Tibial artery (tissue), 4 donors: ENCODE measurements at regions not wholly inside any gene's neighbourhood (a gene's known extent, or its start where the extent isn't known, plus 50 kb on each side); places are given as distances from the start of the nearest gene placed in this dataset.

ENCODE experiments used
- DNase-seq, 2 donors: peaks; one replicate each; pipeline ENCODE4 v3.0.0-alpha.2; 2019
- H3K27ac ChIP-seq, 2 donors: fragments of 200-600 bp; sonication (generic) in 1 of 2; 1 replicate in 1 of 2; 2 replicates in 1 of 2; pipeline ENCODE4 v1.5.1; 2018 to 2019; ENCODE audit warnings: mild to moderate bottlenecking in 1 of 2
- H3K27me3 ChIP-seq, 2 donors: fragments of 200-600 bp; sonication (generic) in 1 of 2; one replicate each; pipeline versions ENCODE4 v1.5.1 to v1.6.0; 2016 to 2019
- H3K36me3 ChIP-seq, 3 donors: fragments of 200-600 bp; sonication (generic) in 2 of 3; one replicate each; pipeline ENCODE4 v1.5.1; 2016 to 2019; ENCODE audit warnings: mild to moderate bottlenecking in 2 of 3
- H3K4me1 ChIP-seq, 4 donors: fragments of 200-600 bp; sonication (generic) in 2 of 4; 1 replicate in 3 of 4; 2 replicates in 1 of 4; pipeline ENCODE4 v1.5.1; 2016 to 2019
- H3K4me3 ChIP-seq, 2 donors: fragments of 200-600 bp; sonication (generic) in 1 of 2; 1 replicate in 1 of 2; 2 replicates in 1 of 2; pipeline ENCODE4 v1.5.1; 2018 to 2019; ENCODE audit warnings: mild to moderate bottlenecking in 2 of 2
- H3K9me3 ChIP-seq, 3 donors: fragments of 200-600 bp; sonication (generic) in 1 of 3; one replicate each; pipeline ENCODE4 v1.5.1; 2016 to 2019
- CTCF ChIP-seq, 2 experiments: fragments of 200-600 bp in 1 of 2; fragments of 450-650 bp in 1 of 2; IDR thresholded peaks; one replicate each; pipeline ENCODE4 v1.5.1; 2017 to 2019; ENCODE audit warnings: antibody characterized with exemption in 2 of 2, mild to moderate bottlenecking in 1 of 2, moderate library complexity in 1 of 2
- intact Hi-C: fragments of 100-400 bp; cut with DNase I; formaldehyde crosslinking; loops from one replicate; pipeline ENCODE4 v1.15.0; 2023; ENCODE audit warnings: low total_unique reads

- no peak for DNase-seq
- no peaks in the 10 kb centered on the region for H3K36me3 ChIP-seq
- intact Hi-C loops = no loop called here
- H3K4me1 ChIP-seq = no peaks in the 10 kb centered on the region
- H3K27me3 ChIP-seq = no peaks in the 10 kb centered on the region
- no peaks in the 10 kb centered on the region for H3K9me3 ChIP-seq
- TF ChIP-seq CTCF (IDR thresholded peaks at IDR 0.05) = no peak
- no peak overlapping the region for H3K4me3 ChIP-seq
- no peak overlapping the region for H3K27ac ChIP-seq
Measured at GRCh38 chr5:125865166-125865815, 557.9 kb upstream of the GRAMD2B start.

GRCh38 chr5:125868036-125868435, 555.2 kb upstream of the GRAMD2B start:
- Histone ChIP-seq H3K36me3 (no peaks in the 10 kb centered on the region), H3K9me3 (no peaks in the 10 kb centered on the region), H3K4me3 (no peak overlapping the region), H3K27me3 (no peaks in the 10 kb centered on the region), H3K27ac (no peak overlapping the region), H3K4me1 (no peaks in the 10 kb centered on the region)
- no peak for TF ChIP-seq CTCF (IDR thresholded peaks at IDR 0.05)
- intact Hi-C loops = no loop called here
- DNase-seq = no peak

DNA sequence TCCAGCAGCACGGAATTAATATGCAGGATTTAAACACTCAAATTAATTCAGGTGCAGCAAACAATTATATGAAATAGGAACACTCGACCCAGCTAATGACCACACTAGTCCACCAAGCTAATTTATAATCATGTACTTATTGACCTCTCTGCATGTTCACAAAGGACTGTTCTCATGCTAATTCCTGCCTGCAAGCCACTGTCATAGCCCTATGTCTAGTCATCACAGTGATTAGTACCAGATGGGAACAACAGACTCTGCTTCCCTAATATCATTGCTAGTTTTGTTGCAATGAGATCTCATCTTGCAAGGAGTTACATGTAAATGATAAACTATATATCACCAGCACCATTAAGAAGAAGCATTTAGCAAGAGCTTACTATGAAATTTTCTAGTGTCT, 553.0 kb upstream of the GRAMD2B start:
- H3K27me3 ChIP-seq = no peaks in the 10 kb centered on the region
- no peak for DNase-seq
- peaks cover 0 to 4% (median 0%) of the 10 kb centered on the region in 3 donors for H3K9me3 ChIP-seq
- intact Hi-C loops = no loop called here
- H3K4me1 ChIP-seq = no peaks in the 10 kb centered on the region
- no peak overlapping the region for H3K27ac ChIP-seq
- no peaks in the 10 kb centered on the region for H3K36me3 ChIP-seq
- TF ChIP-seq CTCF (IDR thresholded peaks at IDR 0.05) = no peak
- H3K4me3 ChIP-seq = no peak overlapping the region

- Histone ChIP-seq H3K4me1 (no peaks in the 10 kb centered on the region), H3K27ac (no peak overlapping the region), H3K4me3 (no peak overlapping the region), H3K36me3 (no peaks in the 10 kb centered on the region), H3K9me3 (peaks cover 0 to 4% (median 0%) of the 10 kb centered on the region in 3 donors), H3K27me3 (no peaks in the 10 kb centered on the region)
- intact Hi-C loops = no loop called here
- no peak for DNase-seq
- no peak for TF ChIP-seq CTCF (IDR thresholded peaks at IDR 0.05)
Measured at GRCh38 chr5:125874057-125874456, 549.2 kb upstream of the GRAMD2B start.

GRCh38 chr5:125874717-125875116, 548.5 kb upstream of the GRAMD2B start:
- Histone ChIP-seq H3K36me3 (no peaks in the 10 kb centered on the region), H3K4me3 (no peak overlapping the region), H3K9me3 (peaks cover 0 to 4% (median 0%) of the 10 kb centered on the region in 3 donors), H3K27me3 (no peaks in the 10 kb centered on the region), H3K4me1 (no peaks in the 10 kb centered on the region), H3K27ac (no peak overlapping the region)
- no peak for TF ChIP-seq CTCF (IDR thresholded peaks at IDR 0.05)
- intact Hi-C loops = no loop called here
- no peak for DNase-seq

DNA sequence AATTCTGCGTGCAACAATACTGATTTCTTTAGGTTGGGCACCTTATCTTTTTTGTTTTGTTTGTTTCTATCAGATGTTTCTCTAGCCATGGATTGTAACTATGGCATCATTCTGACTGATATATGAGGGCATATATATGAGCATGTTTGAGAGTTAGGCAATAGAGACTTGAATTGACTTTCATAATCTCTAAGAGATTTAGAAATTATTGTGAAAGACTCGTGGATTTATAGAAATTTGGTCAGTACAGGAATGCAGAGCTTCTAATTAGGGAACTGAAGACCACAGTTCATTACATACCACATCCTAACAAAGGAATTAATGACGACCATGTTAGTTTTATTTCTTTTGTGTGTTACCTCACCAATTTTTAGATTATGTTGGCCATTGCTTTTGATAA, 546.0 kb upstream of the GRAMD2B start:
- no peak overlapping the region for H3K27ac ChIP-seq

More for the DNA sequence above, 546.0 kb upstream of the GRAMD2B start:
- peaks cover 0 to 4% (median 0%) of the 10 kb centered on the region in 3 donors for H3K9me3 ChIP-seq
- intact Hi-C loops = no loop called here
- H3K4me3 ChIP-seq = no peak overlapping the region
- H3K4me1 ChIP-seq = no peaks in the 10 kb centered on the region
- no peak for DNase-seq
- no peak for TF ChIP-seq CTCF (IDR thresholded peaks at IDR 0.05)
- no peaks in the 10 kb centered on the region for H3K27me3 ChIP-seq
- H3K36me3 ChIP-seq = no peaks in the 10 kb centered on the region
